NCI-H526 treated with DMSO at 0.1 percent for 48 hours (cell line): ENCODE measurements at regions not wholly inside any gene's neighbourhood (a gene's known extent, or its start where the extent isn't known, plus 50 kb on each side); places are given as distances from the start of the nearest gene placed in this dataset.

Experiments
- DNase-seq: peaks from one replicate; lab custom pipeline; 2025; lab: John Stamatoyannopoulos, UW

GRCh38 chr11:131192628-131193027 lies 177.8 kb upstream of the NTM start:
- DNase-seq = no peak

DNA sequence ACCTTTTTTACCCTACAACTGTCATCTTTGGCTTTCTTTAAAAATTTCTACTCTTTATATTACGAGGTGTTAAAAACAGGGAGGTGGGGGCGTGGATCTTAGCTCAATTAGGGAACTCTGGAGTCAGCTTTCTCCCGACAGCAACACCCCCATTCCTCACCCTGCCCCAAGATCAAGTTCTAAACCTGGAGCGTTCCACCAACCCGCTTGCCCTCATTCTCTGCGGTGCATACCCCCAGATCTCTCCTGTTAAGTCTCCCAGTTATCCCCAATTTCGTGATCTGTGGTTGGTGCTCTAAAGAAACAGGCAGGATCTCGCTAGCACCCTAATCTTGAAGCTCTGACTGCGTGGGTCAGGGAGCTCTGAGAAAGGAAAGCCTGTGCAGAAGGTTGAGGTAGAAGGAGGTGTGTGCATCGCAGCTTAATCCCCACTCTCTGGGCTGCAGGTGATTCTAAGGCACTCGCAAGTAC lies 177.3 kb upstream of the NTM start:
- DNase-seq = no peak

- DNase-seq = no peak
Measured at GRCh38 chr11:131194726-131195125, 175.7 kb upstream of the NTM start.

DNA sequence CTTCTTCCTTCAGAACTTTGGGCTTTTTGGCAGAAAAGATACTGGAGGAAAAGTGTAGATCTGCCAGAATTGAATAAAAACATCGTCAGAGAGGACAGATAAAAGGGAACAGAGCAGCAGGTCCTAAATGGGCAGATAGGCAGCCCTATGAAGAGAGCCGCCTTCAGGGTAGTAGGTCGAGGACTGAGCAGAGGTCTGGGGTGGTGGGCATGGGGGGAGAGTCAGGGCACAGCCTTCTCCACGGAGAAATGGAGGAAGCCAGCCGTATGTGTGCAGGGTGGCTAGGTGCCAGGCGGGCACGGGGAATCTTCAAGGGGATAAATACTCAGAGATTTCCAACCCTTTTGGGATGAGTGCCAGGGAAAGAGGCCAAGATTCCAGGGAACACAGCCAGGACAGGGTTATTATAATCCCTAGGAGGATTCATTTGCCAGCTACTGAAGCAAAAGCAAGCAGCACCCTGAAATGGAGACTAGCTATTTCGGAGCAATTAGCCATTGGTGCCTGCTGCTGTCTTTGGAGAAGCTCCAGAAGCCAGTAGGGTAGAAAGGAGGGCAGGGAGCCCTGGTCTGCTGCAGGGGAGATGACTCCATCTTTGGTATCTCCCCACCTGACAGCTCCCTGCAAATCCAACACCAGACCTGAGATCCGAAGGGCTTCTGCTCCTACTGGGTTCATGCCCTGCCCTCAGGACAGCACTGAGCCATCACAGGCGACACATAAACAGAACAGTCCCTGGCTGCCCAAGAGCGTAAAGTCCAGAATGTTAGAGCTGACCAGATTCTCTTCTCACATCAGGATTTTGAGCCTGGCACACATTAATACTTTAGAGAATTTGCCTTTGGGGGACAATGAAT lies 174.5 kb upstream of the NTM start:
- no peak for DNase-seq

DNA sequence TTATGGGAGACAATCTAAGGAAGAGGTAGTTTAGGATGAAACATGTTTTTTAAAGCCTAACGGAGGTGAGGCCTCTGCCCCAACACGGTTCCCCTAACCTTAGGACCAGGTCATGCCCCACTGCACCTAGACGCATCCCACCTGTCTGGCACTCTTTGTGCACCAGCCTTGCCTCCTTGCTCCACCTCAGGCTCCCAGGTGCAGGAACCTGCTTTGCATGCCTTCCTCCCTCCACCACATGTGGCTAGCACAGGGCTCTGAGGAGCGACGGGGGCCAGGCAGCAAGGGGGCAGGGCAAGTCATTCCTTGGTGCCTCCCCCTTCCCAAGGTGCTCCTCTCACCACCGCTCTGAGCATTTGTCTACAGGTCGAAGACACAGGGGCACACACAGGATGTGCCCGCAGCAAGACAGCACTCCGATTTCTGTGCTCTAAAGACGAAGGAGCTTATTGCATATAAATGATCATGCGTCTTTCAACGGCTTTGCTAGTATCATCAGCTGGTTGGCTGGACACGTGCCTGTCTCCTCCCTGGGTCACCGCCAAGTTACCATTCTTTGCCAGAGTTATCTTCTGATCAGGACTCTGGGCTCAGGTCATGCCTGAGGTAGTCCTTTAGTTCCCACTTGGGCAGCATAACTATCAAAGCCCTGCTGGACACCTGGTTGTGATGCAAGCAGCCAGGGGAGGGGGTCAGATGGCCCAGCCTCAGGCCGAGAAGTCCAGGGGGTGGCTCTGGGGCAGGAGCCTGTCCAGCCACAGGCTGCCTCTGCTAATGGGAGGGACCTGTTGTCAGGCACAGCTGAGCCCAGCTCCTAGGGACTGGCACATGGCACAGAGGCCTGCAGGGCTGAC lies 172.0 kb upstream of the NTM start:
- DNase-seq = peak; percentile 69

- no peak for DNase-seq
Measured at GRCh38 chr11:131199015-131199280, 171.5 kb upstream of the NTM start.

DNA sequence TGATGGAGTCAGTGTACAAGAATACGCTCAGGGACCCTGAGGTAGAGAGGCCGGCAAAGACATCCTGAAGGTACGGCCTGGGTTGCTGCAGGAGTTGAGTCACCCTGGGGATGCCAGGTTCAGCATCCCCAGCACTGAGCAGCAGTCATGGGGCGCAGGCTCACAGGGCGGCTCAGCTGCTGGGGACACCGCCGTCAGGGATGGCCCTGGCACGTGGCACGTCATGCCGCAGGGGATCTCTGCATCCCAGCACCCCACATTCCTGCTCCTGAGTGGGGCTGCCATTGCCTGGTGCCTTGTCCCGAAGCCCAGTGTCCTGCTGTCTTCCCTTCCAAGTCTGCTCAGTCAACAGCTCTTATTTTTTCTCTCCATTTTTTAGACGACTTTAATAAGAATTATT lies 168.7 kb upstream of the NTM start:
- no peak for DNase-seq

DNA sequence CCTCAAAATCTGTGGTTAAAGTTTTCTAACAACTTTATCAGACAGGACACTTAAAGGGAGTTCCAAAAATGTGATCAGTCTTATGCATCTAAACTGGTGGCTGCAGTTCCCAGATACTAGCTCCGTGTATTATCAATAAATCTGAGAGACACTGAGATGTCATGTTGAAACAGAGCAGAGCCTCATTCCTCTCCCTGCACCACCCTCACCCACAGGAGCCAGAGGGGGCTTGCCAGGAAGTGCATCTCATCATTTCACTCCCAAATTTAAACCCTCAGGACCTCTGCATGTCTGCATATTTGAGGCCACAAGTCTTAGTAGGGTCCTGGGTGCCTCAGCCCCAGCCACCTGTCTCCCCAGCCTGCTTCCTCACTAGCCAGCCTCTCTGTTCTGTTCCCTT lies 167.4 kb upstream of the NTM start:
- DNase-seq = no peak

DNA sequence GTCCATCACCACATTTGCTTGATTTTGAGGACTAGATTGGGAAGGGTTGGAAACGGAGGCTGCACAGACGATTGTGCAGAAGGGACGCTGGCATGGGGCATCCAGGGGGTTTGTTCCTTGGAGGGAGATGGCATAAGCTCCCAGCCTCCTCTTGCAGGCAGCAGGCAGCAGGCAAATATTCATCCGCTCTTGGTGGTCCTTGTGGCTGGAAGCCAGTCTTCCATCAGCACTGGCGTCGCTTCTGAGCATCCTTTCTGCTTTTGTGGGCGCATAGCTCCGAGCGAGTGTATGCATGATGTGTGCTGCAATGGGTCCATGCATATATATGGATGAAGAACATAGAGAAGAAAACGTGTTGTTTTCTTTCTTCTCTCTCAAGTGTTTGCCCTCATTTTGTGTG lies 166.1 kb upstream of the NTM start:
- no peak for DNase-seq

DNA sequence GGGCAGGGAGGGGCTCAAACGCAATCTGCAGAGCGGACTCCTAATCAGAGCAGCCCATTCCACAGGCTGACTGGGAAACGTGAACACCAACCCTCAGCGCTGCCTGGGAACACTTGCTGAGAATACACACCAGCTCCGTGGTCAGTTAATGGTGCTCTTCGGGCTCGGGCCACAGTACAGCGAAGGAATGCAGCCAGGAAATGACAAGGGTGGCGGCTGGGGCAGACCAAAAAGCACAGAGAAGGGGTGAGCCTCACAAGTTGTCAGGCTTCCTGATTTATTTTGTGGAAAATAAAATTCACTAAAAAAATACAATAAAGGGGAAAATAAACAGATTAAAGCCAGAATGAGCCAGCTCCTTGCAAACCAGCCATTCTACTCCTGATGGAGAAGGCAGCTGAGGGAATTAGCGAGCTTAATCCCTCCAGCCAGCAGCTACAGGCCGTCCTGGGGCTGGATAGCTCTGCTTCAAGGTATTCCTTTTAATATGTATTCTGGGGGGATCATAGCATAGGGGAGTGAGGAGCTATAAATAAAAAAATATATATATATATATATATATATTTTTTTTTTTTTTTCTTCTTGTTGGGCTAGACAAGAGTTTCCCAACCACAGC lies 165.5 kb upstream of the NTM start:
- no peak for DNase-seq

DNA sequence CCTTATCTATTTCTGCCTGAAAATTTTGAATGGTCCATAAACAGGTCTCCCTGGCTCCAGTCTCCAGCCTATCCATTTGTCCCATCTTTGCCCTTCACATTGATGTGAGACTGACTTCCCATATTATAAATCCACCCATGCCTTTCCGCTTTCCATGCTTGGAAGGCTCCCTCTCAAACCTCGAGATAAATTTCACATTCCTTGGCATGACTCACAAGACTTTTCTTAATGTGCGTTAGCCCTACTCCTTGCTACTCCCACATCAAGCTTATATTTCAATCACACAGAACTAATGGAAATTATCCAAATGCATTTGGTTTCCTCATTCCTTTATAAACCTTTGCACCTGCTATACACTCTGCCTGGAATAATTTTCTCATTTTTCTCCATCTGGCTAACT lies 163.7 kb upstream of the NTM start:
- DNase-seq = no peak

DNA sequence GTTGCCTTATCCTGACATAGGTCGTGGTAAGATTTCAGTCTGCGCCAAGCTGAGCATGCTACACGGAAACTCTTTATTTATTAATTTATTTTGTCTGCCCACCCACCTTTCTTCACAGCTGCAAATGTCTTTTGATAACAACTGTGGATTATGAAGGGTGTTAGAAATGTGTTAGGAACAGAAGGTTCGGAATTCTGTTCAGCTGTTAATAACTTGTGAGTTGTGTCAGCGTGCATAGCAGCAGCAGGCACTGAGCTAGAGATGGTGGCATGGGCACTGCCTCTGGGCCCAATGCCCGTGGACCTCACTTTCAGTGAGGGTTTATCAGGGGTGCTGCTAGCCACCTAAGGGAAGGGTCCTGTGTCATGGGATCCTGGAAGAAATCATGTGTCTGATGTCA lies 162.5 kb upstream of the NTM start:
- no peak for DNase-seq

- DNase-seq = peak; percentile 90
Measured at GRCh38 chr11:131217313-131218310, 152.8 kb upstream of the NTM start.

- DNase-seq = no peak
Measured at GRCh38 chr11:131218542-131218941, 151.9 kb upstream of the NTM start.

- DNase-seq = no peak
Measured at GRCh38 chr11:131219646-131220045, 150.8 kb upstream of the NTM start.

- DNase-seq = no peak
Measured at GRCh38 chr11:131223198-131223991, 147.0 kb upstream of the NTM start.

GRCh38 chr11:131228378-131228777 lies 142.0 kb upstream of the NTM start:
- DNase-seq = no peak

- no peak for DNase-seq
Measured at GRCh38 chr11:131229221-131229620, 141.2 kb upstream of the NTM start.

- DNase-seq = no peak
Measured at GRCh38 chr11:131231317-131231940, 139.0 kb upstream of the NTM start.

DNA sequence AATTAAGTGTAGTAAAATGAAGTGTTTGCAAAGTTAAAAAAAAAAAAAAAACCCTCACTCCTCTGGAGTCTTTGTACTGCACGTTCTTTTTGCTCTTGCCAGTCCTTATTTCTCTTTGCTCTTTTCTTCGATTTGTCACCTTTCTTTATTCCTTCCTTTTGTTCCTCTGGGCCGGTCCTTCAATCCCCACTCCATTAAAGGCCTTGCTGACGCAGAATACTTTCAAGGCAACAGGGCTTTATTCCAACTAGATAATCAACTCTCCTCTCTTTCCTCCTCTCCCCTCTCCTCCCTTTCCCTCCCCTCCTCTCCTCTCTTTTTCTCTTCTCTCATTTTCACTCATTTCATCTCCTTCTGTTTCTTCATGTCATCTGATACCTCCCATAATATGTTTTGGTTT lies 138.2 kb upstream of the NTM start:
- no peak for DNase-seq
